Suppressor macrophage treated with lipopolysaccharide for 1 hour (primary cell): ENCODE measurements at regions not wholly inside any gene's neighbourhood (a gene's known extent, or its start where the extent isn't known, plus 50 kb on each side); places are given as distances from the start of the nearest gene placed in this dataset.

Source experiments
- DNase-seq, 3 donors: peaks; one replicate each; pipeline ENCODE4 v3.0.0-alpha.2; 2020 to 2022

- DNase-seq = no peak
Observed at GRCh38 chrY:15404551-15404950, 880.2 kb downstream of the NLGN4Y start.

DNA sequence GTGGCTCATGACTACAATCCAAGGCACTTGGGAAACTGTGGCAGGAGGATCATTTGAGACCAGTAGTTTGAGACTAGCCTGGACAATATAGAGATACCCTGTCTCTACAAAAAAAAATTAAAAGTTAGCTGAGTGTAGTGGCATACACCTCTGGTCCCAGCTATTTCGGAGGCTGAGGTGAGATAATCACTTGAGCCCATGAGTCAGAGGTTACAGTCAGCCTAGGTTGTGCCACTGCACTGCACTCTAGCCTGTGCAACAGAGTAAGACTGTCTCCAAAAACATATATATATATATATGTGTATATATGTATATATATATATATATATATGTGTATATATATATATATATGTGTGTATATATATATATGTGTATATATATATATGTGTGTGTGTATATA lies 890.8 kb downstream of the NLGN4Y start:
- DNase-seq = no peak

GRCh38 chrY:15418613-15419012 lies 894.3 kb downstream of the NLGN4Y start:
- DNase-seq = no peak

GRCh38 chrY:15424665-15425132 lies 900.4 kb downstream of the NLGN4Y start:
- peak; percentile 15 to 33 (median 19) for DNase-seq

DNA sequence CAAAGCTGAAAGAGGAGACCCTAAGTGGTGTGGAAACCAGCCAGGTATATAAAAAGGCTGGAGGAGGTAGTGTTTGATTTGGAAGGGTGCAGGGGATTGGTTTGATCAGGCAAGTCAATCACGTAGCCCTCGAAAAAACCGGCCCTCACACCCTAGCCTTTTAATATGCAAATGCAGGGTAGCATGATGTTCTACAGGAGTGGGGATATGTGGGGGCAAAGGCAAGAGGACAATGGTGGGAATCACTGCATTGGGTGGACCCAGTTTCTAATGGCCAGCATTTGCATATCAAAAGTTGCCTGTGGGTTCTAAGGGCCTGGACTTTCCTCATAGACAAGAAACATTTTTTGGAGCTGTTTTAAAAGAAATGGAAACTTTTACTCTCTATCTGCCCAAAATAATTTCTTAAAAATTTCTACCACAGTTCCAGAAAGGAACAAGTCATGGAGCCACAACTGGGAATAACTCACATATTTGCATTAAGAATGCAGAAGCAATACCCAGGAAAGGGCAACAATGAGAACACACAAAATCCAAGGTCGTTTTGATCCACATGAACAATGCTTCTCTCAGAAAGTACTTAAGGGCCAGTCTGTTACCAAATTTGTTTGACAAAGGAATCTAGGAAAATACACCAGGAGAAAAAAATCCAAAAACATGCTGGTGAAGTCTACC lies 915.8 kb downstream of the NLGN4Y start:
- DNase-seq = no peak

GRCh38 chrY:15440696-15441408 lies 916.5 kb downstream of the NLGN4Y start:
- no peak for DNase-seq

DNA sequence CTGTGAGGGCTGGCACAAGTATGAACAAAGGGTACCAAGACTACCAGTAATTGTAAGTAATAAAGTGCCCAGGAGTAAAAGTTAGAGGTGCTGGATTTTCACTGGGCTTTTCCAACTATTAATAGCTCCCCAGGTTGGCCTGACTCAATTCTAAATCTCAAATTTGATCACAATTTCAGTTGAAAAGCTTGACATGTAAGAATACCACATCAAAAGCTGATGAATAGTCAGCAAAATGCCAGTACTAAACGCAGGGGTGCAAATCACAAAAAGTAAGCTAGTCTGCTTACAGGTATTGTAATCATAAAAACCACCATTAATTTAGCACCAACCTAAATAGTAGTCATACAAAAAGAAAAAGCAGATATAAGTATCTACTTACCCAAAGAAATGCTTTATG lies 917.5 kb downstream of the NLGN4Y start:
- DNase-seq = no peak

DNA sequence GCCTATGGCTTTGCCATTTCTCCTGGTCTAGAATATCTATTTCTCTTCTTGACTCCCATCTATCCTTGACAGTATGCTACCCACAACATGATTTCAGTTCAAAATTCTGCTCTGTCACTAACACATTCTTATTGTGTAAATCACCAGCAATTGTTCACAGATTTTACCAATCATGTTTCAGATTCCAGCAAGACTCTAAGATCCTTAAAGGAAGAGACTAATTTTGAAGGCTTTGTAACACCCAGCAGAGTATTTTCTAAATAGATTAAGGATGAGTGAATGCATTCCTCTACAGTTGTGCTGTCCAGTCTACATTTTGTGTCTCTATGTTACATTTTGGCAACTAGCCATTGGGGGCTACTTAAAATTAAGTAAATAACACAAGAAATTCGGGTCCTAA lies 921.5 kb downstream of the NLGN4Y start:
- DNase-seq = no peak

GRCh38 chrY:15446861-15447260 lies 922.5 kb downstream of the NLGN4Y start:
- DNase-seq = no peak

GRCh38 chrY:15447959-15448358 lies 923.6 kb downstream of the NLGN4Y start:
- no peak for DNase-seq

DNA sequence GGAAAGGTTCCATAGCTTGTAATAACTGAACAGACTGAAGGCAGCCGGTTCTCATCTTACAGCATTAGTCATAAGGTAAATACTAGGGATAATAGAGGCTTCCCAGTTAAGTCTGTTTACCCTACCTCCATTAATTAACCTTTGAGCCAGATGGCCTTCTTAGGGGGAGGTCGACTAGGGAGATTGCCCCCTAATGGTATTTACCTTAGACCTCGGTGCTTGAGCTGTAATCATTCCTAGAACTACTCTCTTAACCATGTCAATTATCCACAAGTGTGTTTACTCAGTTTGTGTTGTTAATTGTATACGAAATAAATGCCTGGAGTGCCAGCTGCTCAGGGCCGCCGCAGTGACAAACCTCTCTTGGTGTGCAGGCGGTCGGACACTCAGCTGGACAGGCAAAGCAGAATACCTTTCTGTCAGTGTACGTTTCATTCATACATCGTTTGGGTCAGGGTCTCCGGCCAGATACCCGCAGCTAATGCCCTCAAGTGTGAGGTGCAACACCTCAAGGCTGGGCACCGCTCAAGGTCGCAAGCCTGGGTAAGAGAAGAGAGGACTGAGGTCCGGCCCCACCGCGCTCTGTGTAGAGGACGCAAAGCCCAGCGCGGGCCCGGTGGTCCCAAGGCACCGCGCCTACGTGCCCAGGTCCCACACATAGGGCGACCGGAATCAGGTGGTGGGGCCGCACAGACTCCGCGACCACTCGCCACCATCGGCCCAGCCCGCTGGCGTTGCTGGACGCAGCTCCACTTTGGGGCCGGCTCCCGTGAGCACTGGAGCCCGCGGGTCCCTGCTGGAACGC lies 931.0 kb downstream of the NLGN4Y start:
- DNase-seq = no peak

DNA sequence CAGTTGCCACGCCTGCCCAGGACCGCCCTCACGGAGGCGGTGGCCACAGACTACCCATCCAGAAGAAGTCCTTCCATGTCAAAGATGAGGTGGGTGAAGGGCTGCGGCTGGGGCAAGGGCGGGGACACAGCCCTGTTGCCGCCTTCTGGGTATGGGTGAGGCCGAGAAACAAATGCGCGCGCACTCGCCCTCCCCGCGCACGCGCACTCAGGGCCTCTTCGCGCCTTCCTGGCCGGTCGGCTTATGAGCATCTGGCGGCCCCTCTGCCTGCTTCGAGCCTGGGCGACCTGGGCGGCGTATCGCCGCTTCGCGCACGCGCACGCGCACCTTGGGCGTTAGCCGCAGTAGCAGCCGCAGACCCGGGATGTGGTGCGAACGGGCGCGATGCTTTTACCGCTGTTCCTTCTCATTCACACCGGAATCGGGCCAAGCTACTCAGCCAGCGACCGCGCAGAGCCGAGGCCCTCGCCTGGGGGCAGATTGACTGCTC lies 931.7 kb downstream of the NLGN4Y start:
- peak; percentile 3 to 22 (median 18) for DNase-seq

GRCh38 chrY:15456491-15456890 lies 932.2 kb downstream of the NLGN4Y start:
- DNase-seq = no peak

- no peak for DNase-seq
Observed at GRCh38 chrY:15457682-15458081, 933.4 kb downstream of the NLGN4Y start.

GRCh38 chrY:15458426-15458825 lies 934.1 kb downstream of the NLGN4Y start:
- DNase-seq = no peak

- DNase-seq = no peak
Observed at GRCh38 chrY:15465880-15466279, 941.6 kb downstream of the NLGN4Y start.

DNA sequence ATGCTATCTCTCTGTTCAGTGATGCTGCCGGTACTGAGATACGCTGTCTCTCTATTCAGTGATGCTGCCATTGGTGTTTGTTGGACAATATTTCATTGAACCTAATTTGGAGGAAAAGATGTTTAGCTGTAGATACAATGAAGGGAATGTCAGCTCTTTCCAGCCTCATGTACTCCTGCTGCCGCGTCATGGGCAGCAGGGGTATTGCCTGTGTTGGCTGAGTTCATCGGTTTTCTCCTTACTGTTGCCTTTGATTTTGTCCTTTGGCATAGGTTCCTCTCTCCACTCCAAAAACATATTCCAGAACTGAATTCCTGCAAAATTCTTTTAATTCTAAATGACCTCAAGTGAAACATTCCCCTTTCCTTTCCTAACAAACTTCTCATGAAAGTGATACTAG lies 942.6 kb downstream of the NLGN4Y start:
- no peak for DNase-seq

DNA sequence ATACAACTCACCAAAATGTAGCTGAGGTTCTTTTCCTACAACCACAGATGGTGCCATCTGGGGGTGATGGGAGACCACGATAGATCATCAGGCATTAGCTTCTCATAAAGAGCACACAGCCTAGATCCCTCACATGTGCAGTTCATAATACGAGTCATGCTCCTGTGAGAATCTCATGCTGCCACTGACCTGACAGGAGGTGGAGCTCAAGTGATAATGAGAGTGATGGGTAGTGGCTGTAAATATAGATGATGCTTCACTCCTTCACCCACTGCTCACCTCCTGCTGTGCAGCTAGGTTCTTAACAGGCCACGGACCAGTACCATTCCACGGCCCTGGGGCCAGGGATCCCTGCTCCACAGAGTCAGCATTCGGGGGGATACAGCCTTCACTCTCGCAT lies 943.8 kb downstream of the NLGN4Y start:
- no peak for DNase-seq

- no peak for DNase-seq
Observed at GRCh38 chrY:15471371-15471770, 947.0 kb downstream of the NLGN4Y start.

DNA sequence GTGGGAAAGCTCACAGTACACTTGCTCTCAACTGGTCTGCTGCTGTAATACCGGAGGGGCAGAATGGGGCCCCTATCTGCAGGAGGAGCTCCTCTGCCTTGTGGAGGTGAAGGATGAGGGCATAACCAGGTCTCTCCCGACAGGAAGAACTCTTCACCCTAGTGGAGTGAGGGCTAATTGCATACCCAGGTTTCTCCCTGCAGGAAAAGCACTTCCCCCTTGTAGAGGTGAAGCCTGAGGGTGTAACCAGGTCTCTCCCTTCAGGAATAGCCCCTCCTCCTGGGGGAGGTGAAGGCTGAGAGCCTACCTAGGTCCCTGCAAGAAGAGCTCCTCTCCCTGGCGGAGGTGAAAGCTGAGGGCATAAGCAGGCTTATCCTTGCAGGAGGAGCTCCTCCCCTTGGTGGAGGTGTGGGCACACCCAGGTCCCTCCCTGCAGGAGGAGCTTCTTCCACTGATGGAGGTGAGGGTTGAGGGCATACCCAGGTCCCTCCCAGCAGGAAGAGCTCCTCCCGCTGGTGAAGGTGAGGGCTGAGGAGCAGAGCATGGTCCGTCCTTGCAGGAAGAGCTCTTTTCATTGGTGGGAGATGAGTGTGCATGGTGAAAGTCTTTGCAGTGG lies 954.1 kb downstream of the NLGN4Y start:
- no peak for DNase-seq

DNA sequence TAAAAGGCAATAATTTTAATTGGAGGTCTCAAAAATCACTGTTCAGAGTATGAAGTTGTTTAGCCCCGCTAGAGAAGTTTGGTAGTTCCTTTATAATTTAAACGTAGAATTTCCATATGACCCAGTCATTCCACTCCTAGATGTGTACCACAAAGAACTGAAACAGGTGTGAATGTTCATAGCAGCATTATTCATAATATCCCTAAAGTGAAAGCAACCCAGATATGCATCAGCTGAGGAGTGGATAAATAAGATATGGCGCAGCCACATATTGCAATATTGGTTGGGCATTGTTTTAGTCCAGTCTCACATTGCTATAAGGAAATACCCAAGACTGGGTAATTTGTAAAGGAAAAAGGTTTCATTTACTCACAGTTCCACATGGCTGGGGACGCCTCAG lies 976.2 kb downstream of the NLGN4Y start:
- DNase-seq = no peak

GRCh38 chrY:15501181-15501580 lies 976.9 kb downstream of the NLGN4Y start:
- no peak for DNase-seq

DNA sequence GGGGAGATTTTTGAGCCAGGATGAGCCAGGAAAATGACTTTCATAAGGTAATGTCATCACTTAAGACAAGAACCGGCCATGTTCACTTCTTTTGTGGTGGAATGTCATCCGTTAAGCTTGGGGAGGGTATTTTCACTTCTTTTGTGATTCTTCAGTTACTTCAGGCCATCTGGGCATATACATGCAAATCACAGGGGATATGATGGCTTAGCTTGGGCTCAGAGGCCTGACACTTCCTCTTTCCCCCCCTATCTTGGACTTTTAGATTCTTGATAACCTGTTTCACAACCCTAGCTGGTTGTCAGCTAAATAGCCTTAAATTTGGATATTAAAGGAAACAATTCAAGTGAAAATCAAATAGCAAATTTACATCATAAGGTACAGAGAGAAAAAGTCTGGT lies 986.0 kb downstream of the NLGN4Y start:
- no peak for DNase-seq
